GM19438 (cell line): ENCODE measurements at regions not wholly inside any gene's neighbourhood (a gene's known extent, or its start where the extent isn't known, plus 50 kb on each side); places are given as distances from the start of the nearest gene placed in this dataset.
"Not testable (repeated sequence)": the region's sequence is repeated elsewhere in the genome, so short reads cannot be mapped to it uniquely, and the experiment has no call there.

Experiments used
- ATAC-seq: cut with Tn5 transposase; IDR thresholded peaks from one replicate; pipeline ENCODE4 v1.9.1; 2021; ENCODE audit warnings: low read depth; ENCODE audit not compliant: unreplicated experiment

GRCh38 chr10:131818510-131819234 lies 82.1 kb upstream of the PPP2R2D start:
- no peak for ATAC-seq

DNA sequence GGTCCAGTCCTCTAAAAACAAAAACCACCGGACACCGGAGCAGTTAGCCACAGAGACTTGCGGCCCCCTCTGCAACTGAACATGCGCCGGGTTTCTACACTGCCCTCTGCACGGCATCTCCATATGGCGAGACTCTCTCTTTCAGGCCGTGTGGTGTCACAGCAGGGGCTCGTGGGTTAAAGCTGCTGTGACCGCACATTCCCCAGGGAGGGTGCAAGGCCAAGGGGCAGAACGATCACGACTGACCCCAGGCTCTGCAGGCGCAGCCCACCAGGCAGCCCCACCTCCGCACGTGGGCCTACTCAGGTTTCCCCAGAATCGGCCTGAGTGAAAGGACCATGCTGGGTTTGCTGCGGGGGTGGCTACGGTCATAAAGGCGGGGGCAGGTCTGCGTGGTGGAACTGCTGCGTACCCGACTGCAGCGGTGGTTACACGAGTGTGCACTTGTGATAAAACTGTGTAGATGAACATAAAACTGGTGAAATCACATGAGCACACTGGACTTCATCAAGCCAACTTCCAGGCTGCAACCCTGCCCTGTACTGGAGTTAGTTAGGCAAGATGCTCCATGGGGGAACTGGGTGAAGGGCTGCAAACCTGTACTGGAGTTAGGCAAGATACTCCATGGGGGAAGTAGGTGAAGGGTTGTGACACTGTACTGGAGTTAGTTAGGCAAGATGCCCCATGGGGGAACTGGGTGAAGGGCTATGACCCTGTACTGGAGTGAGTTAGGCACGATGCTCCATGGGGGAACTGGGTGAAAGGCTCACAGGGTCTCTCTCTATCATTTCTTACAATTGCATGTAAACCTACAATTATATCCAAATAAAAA lies 81.4 kb upstream of the PPP2R2D start:
- ATAC-seq: no peak

DNA sequence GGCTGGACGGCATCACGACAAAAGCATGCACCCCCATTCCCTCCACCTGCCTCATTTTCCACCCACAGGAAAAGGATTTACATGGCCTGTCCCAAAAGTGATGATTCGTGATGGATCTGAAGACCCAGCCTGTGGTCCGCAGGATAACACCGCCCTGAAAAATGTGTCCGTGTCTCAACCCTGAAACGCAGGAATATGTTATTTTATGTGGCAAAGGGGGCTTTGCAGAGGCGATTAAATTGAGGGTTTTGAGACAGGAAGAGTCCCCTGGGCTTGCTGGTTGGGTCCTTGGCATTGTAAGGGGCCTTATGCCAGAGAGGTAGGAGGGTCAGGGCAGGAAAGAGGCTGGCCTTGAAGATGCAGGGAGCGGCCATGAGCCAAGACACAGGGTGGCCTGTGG lies 80.2 kb upstream of the PPP2R2D start:
- no peak for ATAC-seq

- no peak for ATAC-seq
These were observed 79.3 kb upstream of the PPP2R2D start for GRCh38 chr10:131821378-131822012.

- ATAC-seq: no peak
These were observed 78.7 kb upstream of the PPP2R2D start for GRCh38 chr10:131822013-131822691.

GRCh38 chr10:131822692-131823245 lies 78.0 kb upstream of the PPP2R2D start:
- no peak for ATAC-seq

DNA sequence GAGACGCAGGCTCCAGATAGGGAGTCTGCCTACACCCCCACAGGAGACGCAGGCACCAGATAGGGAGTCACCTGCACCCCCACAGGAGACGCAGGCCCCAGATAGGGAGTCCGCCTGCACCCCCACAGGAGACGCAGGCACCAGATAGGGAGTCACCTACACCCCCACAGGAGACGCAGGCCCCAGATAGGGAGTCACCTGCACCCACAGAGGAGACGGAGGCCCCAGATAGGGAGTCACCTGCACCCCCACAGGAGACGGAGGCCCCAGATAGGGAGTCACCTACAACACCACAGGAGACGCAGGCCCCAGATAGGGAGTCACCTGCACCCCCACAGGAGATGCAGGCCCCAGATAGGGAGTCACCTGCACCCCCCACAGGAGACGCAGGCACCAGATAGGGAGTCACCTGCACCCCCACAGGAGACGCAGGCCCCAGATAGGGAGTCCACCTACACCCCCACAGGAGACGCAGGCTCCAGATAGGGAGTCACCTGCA lies 77.2 kb upstream of the PPP2R2D start:
- ATAC-seq: not testable (repeated sequence)

- no peak for ATAC-seq
These were observed 76.2 kb upstream of the PPP2R2D start for GRCh38 chr10:131824371-131825149.

DNA sequence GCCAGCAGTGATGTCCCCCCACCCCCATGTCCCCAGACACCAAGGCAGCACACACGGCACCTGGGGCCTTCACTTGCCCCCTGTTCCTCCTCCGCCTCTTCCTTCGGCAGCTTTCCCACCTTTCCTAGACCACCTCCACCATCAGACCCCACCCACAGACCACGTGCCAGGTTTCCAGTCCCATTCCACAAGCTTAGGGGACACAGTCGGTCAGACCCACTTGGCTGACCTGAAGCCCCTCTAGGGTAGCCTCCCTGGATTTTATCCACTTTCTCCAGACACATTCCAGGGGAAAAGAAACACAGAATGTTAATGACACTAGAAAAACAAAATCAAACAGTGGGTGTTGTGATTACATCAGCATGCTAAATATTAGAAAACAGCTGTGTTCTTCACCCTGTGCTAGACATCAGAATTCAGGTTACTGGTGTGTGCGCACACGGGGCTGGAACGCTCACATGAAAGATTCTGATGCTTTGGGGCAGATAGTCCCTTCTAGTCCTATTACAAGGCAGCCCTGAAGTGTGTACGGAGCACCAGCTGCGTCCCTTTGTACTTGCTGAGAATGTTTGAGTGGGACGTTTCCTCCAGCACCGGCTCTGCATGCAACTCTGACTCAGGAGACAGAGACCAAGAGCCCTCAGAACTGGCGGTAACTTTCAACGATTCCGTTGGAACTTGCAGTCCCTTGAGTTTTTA lies 75.5 kb upstream of the PPP2R2D start:
- no peak for ATAC-seq

- no peak for ATAC-seq
These were observed 74.7 kb upstream of the PPP2R2D start for GRCh38 chr10:131825960-131826650.

GRCh38 chr10:131829156-131829930 lies 71.5 kb upstream of the PPP2R2D start:
- ATAC-seq: no peak

DNA sequence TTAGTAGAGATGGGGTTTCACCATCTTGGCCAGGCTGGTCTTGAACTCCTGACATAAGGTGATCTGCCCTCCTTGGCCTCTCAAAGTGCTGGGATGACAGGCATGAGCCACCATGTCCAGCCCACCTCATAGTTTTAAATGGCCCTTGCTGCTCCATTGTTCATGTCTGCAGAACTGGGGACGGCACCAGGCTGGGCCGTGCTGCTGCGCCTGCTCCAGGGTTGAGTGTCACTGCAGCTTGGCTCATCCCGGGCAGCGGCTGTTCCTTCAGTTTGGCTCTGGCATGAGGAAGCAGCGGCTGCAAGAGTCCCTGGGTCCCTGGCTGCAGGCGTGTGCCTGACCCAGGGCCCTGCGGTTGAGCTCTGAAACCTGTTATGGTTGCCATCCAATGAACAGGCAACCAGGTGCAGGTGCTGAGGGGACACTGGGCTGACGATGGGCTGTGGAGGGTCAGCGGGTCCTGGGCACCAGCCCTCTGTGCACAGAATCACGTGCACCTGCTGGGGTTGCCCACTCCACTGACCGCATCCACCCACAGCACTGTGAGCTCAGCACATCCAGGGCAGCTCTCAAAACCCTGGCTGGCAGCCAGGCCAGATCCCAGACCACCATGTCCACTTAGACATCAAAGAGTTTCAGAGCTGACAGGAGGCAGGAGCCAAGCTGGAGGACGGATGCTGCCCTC lies 70.2 kb upstream of the PPP2R2D start:
- no peak for ATAC-seq

- ATAC-seq: no peak
These were observed 69.2 kb upstream of the PPP2R2D start for GRCh38 chr10:131831561-131831960.

GRCh38 chr10:131832056-131832685 lies 68.6 kb upstream of the PPP2R2D start:
- ATAC-seq: no peak

DNA sequence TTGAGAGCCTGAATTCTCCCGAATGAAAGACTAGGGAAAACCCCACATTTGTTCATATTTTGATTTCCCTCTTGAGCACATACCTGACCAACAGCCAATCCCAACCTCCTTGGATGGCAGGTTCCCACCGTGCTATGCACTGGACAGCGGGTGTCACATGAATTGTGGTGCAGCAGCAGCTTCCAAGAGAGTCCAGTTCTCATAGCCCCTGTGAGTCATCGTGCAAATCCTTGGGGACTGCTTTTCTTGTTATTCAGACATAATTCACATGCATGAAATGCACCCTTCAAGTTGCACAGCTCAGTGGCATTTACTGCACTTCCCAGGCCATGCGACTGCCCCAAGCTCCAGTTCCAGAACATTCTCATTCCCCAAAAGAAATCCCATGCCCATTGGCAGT lies 67.8 kb upstream of the PPP2R2D start:
- no peak for ATAC-seq

- no peak for ATAC-seq
These were observed 67.2 kb upstream of the PPP2R2D start for GRCh38 chr10:131833446-131834080.
